COLO829 (cell line): ENCODE measurements at regions not wholly inside any gene's neighbourhood (a gene's known extent, or its start where the extent isn't known, plus 50 kb on each side); places are given as distances from the start of the nearest gene placed in this dataset.
"Not testable (repeated sequence)": the region's sequence is repeated elsewhere in the genome, so short reads cannot be mapped to it uniquely, and the experiment has no call there.

ENCODE experiments used
- DNase-seq: peaks from one replicate; pipeline ENCODE4 v3.0.0; 2012; ENCODE audit warnings: low spot score

- no peak for DNase-seq
These were observed 163.4 kb downstream of the MYCN start for GRCh38 chr2:16103614-16104314.

GRCh38 chr2:16102976-16103380 lies 162.6 kb downstream of the MYCN start:
- DNase-seq = no peak

GRCh38 chr2:16102358-16102975 lies 162.1 kb downstream of the MYCN start:
- no peak for DNase-seq

GRCh38 chr2:16101196-16101595 lies 160.8 kb downstream of the MYCN start:
- DNase-seq = no peak

GRCh38 chr2:16100006-16100405 lies 159.7 kb downstream of the MYCN start:
- no peak for DNase-seq

GRCh38 chr2:16099326-16099725 lies 159.0 kb downstream of the MYCN start:
- no peak for DNase-seq

- DNase-seq = no peak
These were observed 156.6 kb downstream of the MYCN start for GRCh38 chr2:16096962-16097361.

- DNase-seq = not testable (repeated sequence)
These were observed 155.1 kb downstream of the MYCN start for GRCh38 chr2:16095483-16095882.

- DNase-seq = no peak
These were observed 154.5 kb downstream of the MYCN start for GRCh38 chr2:16094811-16095210.

GRCh38 chr2:16093639-16094529 lies 153.5 kb downstream of the MYCN start:
- DNase-seq = no peak

GRCh38 chr2:16092861-16093638 lies 152.7 kb downstream of the MYCN start:
- no peak for DNase-seq

- no peak for DNase-seq
These were observed 151.4 kb downstream of the MYCN start for GRCh38 chr2:16091576-16092282.

- peak; percentile 37 for DNase-seq
These were observed 150.6 kb downstream of the MYCN start for GRCh38 chr2:16090650-16091575.

- DNase-seq = not testable (repeated sequence)
These were observed 149.1 kb downstream of the MYCN start for GRCh38 chr2:16089491-16089890.

GRCh38 chr2:16088802-16089112 lies 148.4 kb downstream of the MYCN start:
- DNase-seq = no peak

GRCh38 chr2:16088035-16088801 lies 147.9 kb downstream of the MYCN start:
- DNase-seq = no peak

GRCh38 chr2:16086136-16086535 lies 145.8 kb downstream of the MYCN start:
- DNase-seq = not testable (repeated sequence)

GRCh38 chr2:16085073-16085472 lies 144.7 kb downstream of the MYCN start:
- DNase-seq = no peak

- DNase-seq = no peak
These were observed 143.9 kb downstream of the MYCN start for GRCh38 chr2:16084274-16084673.

- no peak for DNase-seq
These were observed 141.9 kb downstream of the MYCN start for GRCh38 chr2:16082276-16082675.
